SU-DHL-6 (cell line): ENCODE measurements at regions not wholly inside any gene's neighbourhood (a gene's known extent, or its start where the extent isn't known, plus 50 kb on each side); places are given as distances from the start of the nearest gene placed in this dataset.

Experiments used
- H2AFZ ChIP-seq: fragments of 200-600 bp; sonication (generic); 2 replicates; pipeline ENCODE4 v1.6.1; 2014; ENCODE audit warnings: low read depth, mild to moderate bottlenecking, moderate library complexity, mixed read lengths, antibody characterized with exemption, low read length; ENCODE audit not compliant: severe bottlenecking
- H3F3A ChIP-seq: fragments of 200-600 bp; shearing (Covaris generic); 2 replicates; pipeline ENCODE4 v1.6.0; 2016; ENCODE audit warnings: antibody characterized with exemption, mild to moderate bottlenecking; ENCODE audit not compliant: insufficient read depth
- H3K27ac ChIP-seq: fragments of 200-600 bp; sonication (generic); 2 replicates; pipeline ENCODE4 v1.5.1; 2016; ENCODE audit warnings: low read depth, mild to moderate bottlenecking, low read length, moderate library complexity, mixed read lengths
- H3K27me3 ChIP-seq: fragments of 200-600 bp; sonication (generic), shearing (Covaris generic); 2 replicates; pipeline ENCODE4 v1.6.0; 2014; ENCODE audit warnings: mild to moderate bottlenecking, low read length
- H3K36me3 ChIP-seq: fragments of 200-600 bp; sonication (generic); 2 replicates; pipeline ENCODE4 v1.6.1; 2014; ENCODE audit warnings: mild to moderate bottlenecking, low read length, mixed read lengths
- H3K4me2 ChIP-seq: fragments of 300-600, 200-600 bp; shearing (Covaris generic), sonication (generic); 2 replicates; pipeline ENCODE4 v1.6.0; 2014; ENCODE audit warnings: low read length, low read depth, mild to moderate bottlenecking; ENCODE audit not compliant: poor library complexity, severe bottlenecking
- H3K4me3 ChIP-seq: fragments of 200-600 bp; sonication (generic); 2 replicates; pipeline ENCODE4 v1.5.1; 2014; ENCODE audit warnings: antibody characterized with exemption, low read length, mild to moderate bottlenecking, mixed read lengths; ENCODE audit not compliant: insufficient read depth, poor library complexity, severe bottlenecking
- H3K79me2 ChIP-seq: fragments of 200-600 bp; sonication (generic); 2 replicates; pipeline ENCODE4 v1.6.1; 2014; ENCODE audit warnings: mild to moderate bottlenecking, low read length, moderate library complexity; ENCODE audit not compliant: insufficient read depth
- H3K9ac ChIP-seq: fragments of 200-600 bp; sonication (generic); 2 replicates; pipeline ENCODE4 v1.7.0; 2014; ENCODE audit warnings: mild to moderate bottlenecking, low read length
- H3K9me2 ChIP-seq: fragments of 200-600 bp; sonication (generic); replicated peaks from 2 replicates; pipeline ENCODE4 v1.6.1; 2014; ENCODE audit warnings: low read length; ENCODE audit not compliant: insufficient read depth
- H3K9me3 ChIP-seq: fragments of 200-600 bp; sonication (generic); 2 replicates; pipeline ENCODE4 v1.6.1; 2014; ENCODE audit warnings: low read length, mixed read lengths; ENCODE audit not compliant: insufficient read depth
- H4K20me1 ChIP-seq: fragments of 200-600 bp; sonication (generic); 2 replicates; pipeline ENCODE4 v1.6.1; 2014; ENCODE audit warnings: low read depth, mild to moderate bottlenecking, antibody characterized with exemption, low read length, moderate library complexity, mixed read lengths
- EZH2phosphoT487 ChIP-seq: fragments of 200-600 bp; sonication (generic), shearing (Covaris generic); conservative IDR thresholded peaks from 2 replicates; pipeline ENCODE4 v1.6.1; 2018; ENCODE audit warnings: mild to moderate bottlenecking, antibody characterized with exemption, low read length, moderate library complexity, mixed read lengths
- TF ChIP-seq, protein P1 (sequence below): fragments of 200-600 bp; sonication (generic); IDR thresholded peaks from one replicate; pipeline ENCODE4 v1.5.1; 2017; ENCODE audit warnings: antibody characterized with exemption, mild to moderate bottlenecking, low read length, moderate library complexity; ENCODE audit not compliant: insufficient read depth, poor library complexity, severe bottlenecking

- H3F3A ChIP-seq, result no peaks in the 10 kb centered on the region
- no peak overlapping the region for H3K4me2 ChIP-seq
- H3K9ac ChIP-seq, result no peak overlapping the region
- H4K20me1 ChIP-seq, result no peaks in the 10 kb centered on the region
- no peaks in the 10 kb centered on the region for H3K79me2 ChIP-seq
- H2AFZ ChIP-seq, result no peak overlapping the region
- TF ChIP-seq, protein P1, sequence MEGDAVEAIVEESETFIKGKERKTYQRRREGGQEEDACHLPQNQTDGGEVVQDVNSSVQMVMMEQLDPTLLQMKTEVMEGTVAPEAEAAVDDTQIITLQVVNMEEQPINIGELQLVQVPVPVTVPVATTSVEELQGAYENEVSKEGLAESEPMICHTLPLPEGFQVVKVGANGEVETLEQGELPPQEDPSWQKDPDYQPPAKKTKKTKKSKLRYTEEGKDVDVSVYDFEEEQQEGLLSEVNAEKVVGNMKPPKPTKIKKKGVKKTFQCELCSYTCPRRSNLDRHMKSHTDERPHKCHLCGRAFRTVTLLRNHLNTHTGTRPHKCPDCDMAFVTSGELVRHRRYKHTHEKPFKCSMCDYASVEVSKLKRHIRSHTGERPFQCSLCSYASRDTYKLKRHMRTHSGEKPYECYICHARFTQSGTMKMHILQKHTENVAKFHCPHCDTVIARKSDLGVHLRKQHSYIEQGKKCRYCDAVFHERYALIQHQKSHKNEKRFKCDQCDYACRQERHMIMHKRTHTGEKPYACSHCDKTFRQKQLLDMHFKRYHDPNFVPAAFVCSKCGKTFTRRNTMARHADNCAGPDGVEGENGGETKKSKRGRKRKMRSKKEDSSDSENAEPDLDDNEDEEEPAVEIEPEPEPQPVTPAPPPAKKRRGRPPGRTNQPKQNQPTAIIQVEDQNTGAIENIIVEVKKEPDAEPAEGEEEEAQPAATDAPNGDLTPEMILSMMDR, result no peak
- TF ChIP-seq EZH2phosphoT487, result no peak
- no peaks in the 10 kb centered on the region for H3K36me3 ChIP-seq
- no peaks in the 10 kb centered on the region for H3K9me3 ChIP-seq
- no peak overlapping the region for H3K27ac ChIP-seq
- H3K9me2 ChIP-seq, result no peaks in the 10 kb centered on the region
- H3K27me3 ChIP-seq, result no peaks in the 10 kb centered on the region
- H3K4me3 ChIP-seq, result no peak overlapping the region
Observed at GRCh38 chr9:16052757-16053530, 500.1 kb downstream of the CCDC171 start.

GRCh38 chr9:16057541-16057940 lies 504.7 kb downstream of the CCDC171 start:
- H3K4me2 ChIP-seq, result no peak overlapping the region
- TF ChIP-seq, protein P1, result no peak
- TF ChIP-seq EZH2phosphoT487, result no peak
- no peak overlapping the region for H2AFZ ChIP-seq

DNA sequence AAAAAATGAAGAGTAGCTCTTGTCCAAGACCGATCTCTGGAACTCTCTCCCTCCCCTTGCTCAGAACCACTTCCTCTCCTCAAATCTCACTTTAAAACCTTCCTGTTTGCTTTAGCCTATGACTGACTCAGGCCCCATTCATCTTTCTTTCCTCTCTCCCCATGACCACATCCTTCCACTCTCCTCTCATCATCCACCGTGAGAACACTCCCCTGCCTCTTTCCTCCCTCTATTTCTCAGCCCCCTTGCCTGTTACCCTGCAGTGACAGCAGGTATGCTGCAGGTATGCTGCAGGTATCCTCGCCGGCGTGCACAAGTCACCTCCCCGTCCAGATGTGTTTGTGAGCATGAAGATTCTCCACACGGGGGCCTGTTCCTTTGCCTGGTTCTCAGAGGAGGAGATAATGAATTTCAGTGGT lies 505.3 kb downstream of the CCDC171 start:
- no peaks in the 10 kb centered on the region for H3K9me3 ChIP-seq
- H2AFZ ChIP-seq, result no peak overlapping the region
- TF ChIP-seq EZH2phosphoT487, result no peak
- TF ChIP-seq, protein P1, result no peak
- H3K79me2 ChIP-seq, result no peaks in the 10 kb centered on the region
- no peaks in the 10 kb centered on the region for H3K36me3 ChIP-seq
- H4K20me1 ChIP-seq, result no peaks in the 10 kb centered on the region
- H3K9me2 ChIP-seq, result no peaks in the 10 kb centered on the region
- no peaks in the 10 kb centered on the region for H3F3A ChIP-seq
- H3K27me3 ChIP-seq, result no peaks in the 10 kb centered on the region
- no peak overlapping the region for H3K4me2 ChIP-seq
- H3K9ac ChIP-seq, result no peak overlapping the region
- no peak overlapping the region for H3K27ac ChIP-seq
- no peak overlapping the region for H3K4me3 ChIP-seq

More at GRCh38 chr9:16057541-16057940, 504.7 kb downstream of the CCDC171 start:
- no peaks in the 10 kb centered on the region for H3K36me3 ChIP-seq
- H3K9ac ChIP-seq, result no peak overlapping the region
- no peak overlapping the region for H3K27ac ChIP-seq
- H3K79me2 ChIP-seq, result no peaks in the 10 kb centered on the region
- H3K4me3 ChIP-seq, result no peak overlapping the region
- no peaks in the 10 kb centered on the region for H3K9me3 ChIP-seq
- no peaks in the 10 kb centered on the region for H3K9me2 ChIP-seq
- H3F3A ChIP-seq, result no peaks in the 10 kb centered on the region
- H3K27me3 ChIP-seq, result no peaks in the 10 kb centered on the region
- no peaks in the 10 kb centered on the region for H4K20me1 ChIP-seq
